NB4 (cell line): ENCODE measurements at regions not wholly inside any gene's neighbourhood (a gene's known extent, or its start where the extent isn't known, plus 50 kb on each side); places are given as distances from the start of the nearest gene placed in this dataset.

Source experiments
- CTCF ChIP-seq: IDR thresholded peaks from one replicate; pipeline ENCODE4 v1.5.1; 2012; ENCODE audit warnings: low read depth, low read length
- POLR2A ChIP-seq: IDR thresholded peaks from 2 replicates; pipeline ENCODE4 v1.6.1; 2011; ENCODE audit warnings: mild to moderate bottlenecking; ENCODE audit not compliant: insufficient read length; ENCODE audit errors: extremely low read depth

- no peak for TF ChIP-seq CTCF
- TF ChIP-seq POLR2A: no peak
Observed at GRCh38 chr16:8200839-8201238, 389.5 kb downstream of the TMEM114 start.
